ENCODE measurements at regions not wholly inside any gene's neighbourhood (a gene's known extent, or its start where the extent isn't known, plus 50 kb on each side); places are given as distances from the start of the nearest gene placed in this dataset.

DNA sequence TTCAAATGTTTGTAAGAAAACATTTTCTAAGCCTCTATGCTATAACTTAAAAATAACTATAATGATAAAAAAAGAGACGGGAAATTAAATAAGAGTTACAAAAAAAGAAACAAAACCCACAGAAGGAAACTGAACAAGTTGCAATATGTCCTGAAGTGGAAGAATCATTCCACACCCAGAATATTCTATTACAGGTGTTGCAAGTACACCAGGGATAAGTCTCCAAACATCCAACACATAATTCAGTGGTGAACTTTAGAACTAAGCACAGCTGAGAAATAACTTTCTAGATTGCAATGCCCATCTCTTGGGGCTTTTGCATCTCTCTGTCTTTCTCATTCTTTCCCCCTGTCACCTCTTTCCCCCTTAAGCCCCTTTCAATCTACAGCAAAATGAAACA lies 325.2 kb downstream of the BRINP1 start:
- no peak for DNase-seq

DNA sequence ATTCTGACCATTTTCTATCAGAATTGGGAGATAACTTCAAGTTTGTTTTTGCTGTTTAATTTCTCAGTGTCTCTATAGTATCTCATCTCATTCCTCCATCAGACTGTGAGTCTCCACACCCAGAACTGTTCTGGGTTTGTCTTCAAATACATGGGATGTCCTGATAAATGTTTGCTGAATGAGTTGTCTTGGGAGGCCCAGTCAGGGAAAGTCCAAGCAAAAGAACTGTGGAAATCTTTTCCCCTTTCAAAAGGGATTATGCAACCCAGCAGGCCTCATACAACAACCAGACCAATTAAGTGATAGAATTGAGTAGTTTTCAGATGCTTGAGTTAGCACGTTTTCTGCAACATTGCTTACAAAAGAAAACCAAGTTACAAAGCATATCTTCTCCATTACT lies 324.4 kb downstream of the BRINP1 start:
- DNase-seq = no peak

DNA sequence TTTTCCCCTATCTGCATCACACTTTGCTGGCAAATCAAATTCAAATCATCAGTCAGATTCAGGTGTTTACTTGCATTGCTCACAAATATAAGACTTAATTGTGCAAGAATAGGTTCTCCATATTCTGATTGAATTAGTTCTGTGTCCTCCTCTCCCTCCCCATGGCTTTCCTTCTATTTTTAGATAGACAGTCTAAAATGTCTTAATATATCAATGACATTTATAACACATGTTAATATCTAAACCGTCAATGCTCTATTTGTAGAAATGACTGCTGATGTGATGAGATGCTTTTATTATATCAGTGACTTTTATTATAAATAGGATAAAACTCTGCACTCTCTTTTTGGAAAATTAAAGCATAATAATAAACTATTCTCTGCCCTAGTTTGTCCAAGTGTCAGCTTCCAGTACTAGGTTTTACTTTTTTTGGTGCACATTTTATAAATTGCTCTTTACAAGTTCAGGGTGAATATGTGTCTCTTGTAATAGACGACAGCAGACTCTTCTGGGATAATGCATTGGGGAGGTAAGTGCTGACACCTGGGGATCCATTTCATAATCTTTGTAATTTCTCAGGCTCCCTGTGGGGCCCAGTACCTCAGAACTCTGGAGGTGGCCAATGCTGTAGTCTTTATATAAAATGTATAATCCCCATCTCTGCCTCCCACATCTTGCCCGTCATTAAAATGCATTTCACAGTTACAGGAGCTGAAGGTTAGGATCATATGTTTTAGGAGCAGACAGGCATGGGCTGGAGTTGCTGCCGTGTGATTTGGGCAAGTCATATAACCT lies 321.5 kb downstream of the BRINP1 start:
- DNase-seq = no peak

DNA sequence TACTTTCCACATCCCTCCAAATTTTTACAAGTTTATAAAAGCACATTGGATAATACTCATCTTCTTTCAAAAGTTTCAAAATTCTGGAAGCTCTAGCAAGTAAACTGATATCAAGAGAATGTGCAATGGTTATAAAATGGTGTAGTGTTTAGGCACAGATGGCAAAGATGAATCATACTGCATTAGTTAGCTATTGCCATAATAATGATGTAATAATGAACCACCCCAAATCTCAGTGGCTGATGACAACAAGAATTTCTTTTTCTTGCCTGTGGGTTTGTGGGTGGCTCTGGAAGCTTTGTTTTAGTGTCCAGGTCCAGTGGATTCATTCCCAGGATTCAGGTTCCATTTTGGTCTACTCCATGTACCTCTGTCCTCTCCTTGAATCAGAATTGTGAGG lies 319.0 kb downstream of the BRINP1 start:
- no peak for DNase-seq

DNA sequence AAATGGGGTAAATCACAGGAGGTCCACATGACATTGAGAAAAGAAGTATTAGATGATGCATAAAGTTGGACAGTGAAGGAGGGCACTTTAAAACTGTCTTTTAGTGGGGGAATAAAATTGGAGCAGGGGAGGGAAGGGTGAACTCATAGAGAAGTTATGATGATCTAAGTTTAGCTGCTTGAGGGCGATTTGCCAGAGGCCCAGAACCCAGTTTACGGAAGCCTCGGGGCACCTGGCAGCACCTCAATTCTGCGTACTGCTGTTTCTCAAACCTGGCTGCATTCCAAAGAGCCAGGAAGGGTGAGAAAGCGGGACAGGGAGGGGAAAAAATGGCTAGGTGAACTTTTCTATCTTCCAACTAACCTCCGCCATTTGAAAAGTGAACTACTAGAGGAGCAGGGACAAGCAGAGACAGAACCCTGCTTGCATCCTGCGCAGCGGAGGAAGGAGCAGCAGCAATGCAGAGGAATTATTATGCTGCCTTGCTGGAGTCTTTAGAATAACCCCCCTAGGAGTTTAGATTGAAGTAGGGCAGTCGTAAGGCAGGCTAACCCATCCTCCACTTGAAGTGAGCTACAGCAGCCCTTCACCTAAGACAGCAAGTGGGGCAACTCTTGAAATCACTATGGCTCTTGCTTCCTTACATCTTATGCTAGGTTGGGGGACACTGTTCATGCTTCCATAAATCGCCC lies 316.8 kb downstream of the BRINP1 start:
- DNase-seq = no peak

DNA sequence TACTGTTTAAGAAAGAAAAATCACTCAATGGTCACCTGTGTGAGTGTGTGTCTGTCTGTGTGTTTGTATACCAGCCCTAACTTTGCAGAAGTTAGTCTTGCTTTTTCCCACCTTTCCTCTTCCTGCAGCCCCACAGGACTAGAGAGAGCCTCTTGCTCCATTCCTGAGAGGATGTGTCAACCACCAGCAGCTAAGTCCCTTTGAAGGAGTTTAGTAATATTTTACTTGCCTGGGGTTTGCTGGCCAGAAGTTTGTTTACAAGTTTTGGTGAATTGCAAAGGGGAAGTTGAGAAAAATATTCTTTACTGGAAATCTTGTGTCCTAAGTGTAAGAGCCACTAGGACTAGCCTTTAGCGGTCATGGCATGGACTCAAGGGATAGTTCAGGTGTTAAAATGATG lies 316.2 kb downstream of the BRINP1 start:
- DNase-seq = no peak

DNA sequence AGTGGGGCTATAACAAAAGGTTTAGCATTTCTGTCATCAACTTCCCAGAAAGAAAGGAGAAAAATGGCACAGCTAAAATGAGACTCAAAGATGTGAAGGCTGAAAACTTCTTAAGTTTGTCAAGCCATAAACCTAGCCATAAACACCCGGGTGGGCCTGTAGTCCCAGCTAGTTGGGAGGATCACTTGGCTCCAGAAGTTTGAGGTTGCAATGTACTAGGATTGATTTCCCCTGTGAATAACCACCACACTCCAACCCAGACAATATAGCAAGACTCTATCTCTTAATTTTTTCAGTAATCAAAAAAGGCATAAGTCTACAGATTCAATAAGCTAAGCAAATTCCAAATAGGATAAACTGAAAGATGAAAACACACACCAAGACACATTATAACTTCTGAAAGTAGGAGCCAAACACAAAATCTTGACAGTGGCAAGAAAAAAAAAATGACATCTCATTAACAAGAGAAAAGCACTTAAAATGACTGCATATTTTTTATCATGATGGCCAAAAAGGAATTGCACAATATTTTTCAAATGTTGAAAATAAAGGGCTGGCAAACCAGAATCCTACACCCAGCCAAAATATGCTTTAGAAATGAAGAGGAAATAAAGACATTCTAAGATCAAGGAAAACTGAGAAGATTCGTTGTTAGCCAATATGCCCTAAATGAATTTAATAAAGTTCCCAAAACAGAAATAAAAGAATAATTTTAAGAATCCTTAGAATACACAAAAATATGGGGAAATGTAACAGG lies 308.4 kb downstream of the BRINP1 start:
- no peak for DNase-seq

DNA sequence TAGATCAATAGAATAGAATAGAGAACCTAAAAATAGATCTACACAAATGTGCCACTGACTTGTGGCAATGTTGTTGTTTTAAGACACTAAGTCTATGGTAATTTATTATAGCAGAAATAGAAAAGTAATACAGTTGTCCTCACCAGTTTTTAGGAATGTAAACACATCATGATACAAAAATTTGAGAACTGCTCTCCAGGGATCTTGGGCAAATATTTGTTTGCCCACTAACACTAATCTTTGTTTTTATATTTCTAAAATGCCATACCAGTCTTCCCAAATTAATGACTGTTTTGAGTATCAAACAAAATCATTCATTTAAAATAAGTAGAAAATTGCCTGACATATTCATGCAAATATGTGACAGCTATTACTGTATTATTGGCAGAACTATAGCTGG lies 297.6 kb downstream of the BRINP1 start:
- DNase-seq = no peak

DNA sequence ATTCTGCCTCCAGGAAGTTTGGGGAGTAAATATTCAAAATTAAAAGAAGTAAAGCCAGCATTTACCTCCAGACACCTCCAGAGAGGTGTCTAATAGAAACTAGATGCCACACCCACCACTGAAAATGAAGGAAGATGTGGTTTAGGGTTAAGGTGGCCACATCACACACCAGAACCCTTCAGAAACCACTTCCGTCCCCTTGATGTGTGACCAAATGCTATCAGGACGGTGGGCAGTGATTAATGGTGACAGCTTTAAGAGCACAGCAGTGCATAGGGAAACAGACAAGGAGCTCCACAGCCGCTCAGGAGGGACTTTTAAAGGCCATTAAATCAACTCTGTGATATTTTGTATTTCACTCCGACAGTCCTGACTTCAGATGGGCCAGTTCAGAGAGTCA lies 295.2 kb downstream of the BRINP1 start:
- DNase-seq = no peak

DNA sequence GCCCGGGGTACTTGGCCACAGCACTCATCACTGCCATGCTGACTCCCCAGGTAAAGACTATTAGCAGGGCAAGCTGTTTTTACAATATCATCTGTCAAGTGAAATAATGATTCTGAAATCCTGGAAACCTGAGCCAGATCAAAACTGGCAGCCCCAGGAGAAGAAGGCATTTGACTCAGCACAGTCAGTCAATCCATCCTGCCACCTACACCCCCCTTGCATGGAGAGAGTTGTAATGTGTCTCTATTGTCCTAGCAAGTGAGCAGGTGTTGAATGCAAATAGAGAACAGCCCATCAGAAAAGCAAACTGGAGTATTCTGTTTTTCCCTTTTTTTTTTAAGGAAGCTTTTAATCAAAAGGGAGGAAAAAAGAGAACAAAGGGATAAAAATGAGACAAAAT lies 291.2 kb downstream of the BRINP1 start:
- DNase-seq = no peak

DNA sequence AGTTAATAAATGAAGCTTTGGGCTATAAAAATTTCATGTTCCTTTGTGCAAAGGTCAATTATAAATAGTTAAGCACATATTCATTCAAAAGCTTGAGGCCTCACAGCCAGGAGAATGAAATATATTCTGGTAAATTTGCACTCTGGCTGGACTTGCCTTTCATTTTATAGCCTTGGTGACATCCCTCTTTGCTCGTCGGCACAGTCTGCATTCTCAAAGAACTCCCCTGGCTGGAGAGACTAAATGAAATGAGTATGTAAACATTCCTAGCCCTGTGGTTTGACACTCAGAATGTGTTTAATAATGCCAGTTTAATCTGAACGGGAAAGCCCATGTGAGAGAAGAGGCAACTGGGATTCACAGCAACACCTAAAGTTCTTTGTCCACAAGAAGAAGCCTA lies 285.6 kb downstream of the BRINP1 start:
- DNase-seq = no peak

DNA sequence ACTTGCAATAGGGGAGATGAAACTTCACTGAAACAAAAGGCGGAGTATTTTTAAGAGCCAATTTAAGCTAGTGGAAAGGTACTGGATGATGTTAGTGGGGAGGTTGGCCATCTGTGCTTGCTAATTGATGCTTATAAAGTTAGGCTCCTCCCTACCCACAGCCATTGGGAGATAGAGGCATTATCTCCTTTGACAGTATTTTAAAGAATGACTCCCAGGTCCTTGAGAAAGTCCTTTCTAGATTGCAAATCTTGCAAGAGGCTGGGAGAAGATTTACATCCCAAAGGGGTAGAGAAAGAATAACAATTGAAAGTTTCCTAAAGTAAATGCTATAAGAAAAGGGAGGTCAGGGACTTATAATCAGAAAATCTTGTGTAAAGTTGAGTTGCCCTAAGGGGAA lies 282.6 kb downstream of the BRINP1 start:
- DNase-seq = no peak

DNA sequence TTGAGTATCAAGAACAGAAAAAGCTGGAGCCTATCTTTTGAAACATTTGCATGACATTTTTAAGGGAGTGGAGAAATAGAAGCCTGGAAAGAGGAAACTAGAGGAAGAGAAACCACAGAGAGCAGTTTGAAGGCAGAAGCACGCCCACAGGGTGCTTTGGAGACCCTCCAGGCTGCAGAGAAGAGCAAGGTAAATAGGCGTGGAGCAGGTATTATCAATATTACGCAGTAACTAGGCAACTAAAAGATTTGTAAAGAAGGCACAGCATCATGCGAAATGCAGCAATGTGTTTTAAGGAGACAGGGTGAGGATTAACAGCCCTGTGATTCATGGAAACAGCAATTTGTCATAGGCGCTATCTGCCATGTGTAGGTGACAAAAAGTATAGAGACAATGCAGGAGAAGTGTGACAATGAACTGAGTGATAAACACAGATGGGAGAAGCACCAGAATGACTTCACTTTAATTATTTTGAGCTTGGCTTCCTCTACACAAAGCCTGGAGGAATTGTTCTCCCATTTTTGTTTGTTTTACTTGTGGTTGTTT lies 281.2 kb downstream of the BRINP1 start:
- no peak for DNase-seq

DNA sequence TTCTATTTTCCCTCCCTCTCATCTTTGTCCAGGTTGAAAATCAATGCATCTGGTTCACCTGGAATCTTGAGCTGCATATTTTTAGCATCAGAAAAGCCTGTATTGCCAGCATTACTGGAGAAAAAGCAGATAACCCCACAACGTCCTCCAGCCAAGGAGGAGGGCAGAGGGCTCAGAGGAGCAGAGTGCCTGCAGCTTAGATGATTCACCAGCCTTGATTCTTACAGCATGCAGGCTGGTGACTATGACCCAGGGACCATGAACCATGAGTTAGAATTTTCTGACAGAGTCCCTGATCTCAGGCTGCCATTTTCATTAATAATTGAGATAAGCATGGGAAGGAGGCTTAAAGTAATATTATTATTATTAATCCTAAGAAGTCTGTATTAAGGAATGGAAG lies 278.2 kb downstream of the BRINP1 start:
- DNase-seq = no peak

DNA sequence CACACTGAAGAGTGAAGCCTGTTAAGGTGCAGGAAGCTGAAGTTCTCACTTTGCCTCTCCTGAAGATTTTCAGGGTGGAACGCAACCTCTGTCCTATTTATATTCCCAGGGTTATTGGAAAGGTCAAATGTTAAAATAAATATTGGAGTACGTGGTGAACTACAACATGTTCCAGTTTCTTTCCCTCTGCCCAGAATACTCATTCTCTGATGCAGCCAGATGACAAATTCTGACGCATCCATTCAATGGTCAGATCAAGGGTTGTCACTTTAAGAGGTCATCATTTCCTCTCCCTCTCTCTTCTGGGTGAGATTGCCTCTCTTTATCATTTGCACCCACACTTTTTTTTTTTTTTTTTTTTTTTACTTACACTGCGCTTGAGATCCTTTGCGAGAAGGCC lies 277.1 kb downstream of the BRINP1 start:
- DNase-seq = no peak

DNA sequence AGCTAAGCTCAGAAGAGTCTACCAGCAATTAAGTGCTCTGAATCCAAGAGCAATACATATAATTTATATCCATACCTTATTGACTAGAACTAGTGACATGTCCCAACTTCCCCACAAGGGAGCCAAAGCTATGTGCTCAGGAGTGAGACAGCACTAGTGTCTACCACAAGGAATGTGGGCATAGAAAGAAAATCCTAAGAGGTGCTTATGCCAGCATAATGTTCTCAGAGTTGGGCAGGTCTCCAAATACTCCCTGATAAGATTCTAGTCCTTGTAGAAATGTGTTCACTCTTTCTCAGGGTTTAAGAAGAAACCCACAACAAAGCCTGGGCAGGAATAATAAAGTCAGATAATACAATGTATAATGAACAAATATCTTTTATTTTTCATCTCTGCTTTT lies 275.1 kb downstream of the BRINP1 start:
- DNase-seq = no peak

DNA sequence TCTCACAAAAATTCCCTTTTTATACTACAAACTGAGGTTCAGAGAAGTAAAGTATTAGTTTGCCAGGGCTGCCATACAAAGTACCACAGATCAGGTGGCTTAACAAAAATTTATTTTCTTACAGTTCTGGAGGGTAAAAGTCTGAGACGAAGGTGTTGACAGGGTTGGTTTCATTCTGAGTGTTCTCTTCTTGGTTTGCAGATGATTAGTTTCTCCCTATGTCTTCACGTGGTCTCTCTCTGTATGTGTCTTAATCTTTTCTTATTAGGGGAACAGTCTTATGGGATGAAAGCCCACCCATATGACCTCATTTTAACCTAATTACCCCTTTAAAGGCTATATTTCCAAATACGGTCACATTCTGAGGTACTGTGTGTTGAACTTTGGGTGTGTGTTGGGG lies 274.2 kb downstream of the BRINP1 start:
- DNase-seq = no peak

DNA sequence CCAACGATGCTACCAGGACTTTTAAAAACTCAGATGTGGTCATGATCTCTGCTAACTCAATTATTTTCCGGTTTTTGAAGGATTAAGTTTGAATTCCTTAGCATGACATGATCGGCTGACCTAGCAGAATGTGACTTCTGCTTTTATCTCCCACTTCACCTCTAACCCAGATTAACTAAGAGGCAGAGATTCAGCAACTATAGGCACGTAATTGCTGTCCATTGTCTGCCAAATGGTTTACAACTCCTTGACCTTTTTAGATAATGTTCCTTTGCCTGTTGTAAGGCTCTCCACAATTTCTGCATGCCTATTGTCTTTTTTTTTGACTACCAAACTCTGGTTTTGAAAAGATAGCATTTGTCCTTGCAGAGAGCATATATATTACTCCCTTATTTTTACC lies 268.2 kb downstream of the BRINP1 start:
- no peak for DNase-seq

DNA sequence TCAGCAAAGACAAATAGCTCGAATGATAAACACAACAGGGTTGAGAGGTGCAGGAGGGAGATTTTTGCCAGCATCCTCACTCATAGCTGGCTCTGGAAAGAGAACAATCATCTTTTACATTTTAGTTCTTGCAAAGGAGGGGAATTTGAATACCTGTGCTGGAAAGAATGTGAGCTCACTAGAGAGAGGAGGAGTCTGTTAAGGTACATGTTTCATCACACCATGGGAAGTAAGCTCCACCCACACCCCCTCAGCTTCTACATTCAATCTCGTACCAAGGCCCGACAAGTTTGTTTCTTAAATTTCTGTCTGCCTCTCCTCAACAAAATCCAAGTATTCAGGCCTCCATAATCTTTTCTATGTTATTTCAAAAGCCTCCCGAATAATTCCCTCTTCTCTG lies 254.6 kb downstream of the BRINP1 start:
- no peak for DNase-seq

Data from right forelimb (tissue), 1 donor.